Smooth muscle cell (in vitro differentiated cells): ENCODE measurements at regions not wholly inside any gene's neighbourhood (a gene's known extent, or its start where the extent isn't known, plus 50 kb on each side); places are given as distances from the start of the nearest gene placed in this dataset.

ENCODE experiments used
- DNase-seq: peaks from one replicate; lab custom pipeline; 2025; ENCODE audit not compliant: unreplicated experiment; lab: John Stamatoyannopoulos, UW
- H2AFZ ChIP-seq: fragments of 200-600 bp; sonication (generic); 2 replicates; pipeline ENCODE4 v1.6.0; 2016; ENCODE audit warnings: antibody characterized with exemption, low read depth, mild to moderate bottlenecking
- H3F3A ChIP-seq: fragments of 200-600 bp; sonication (generic); 2 replicates; pipeline ENCODE4 v1.6.0; 2017; ENCODE audit warnings: antibody characterized with exemption, low read depth
- H3K27ac ChIP-seq: fragments of 200-600 bp; sonication (generic); 2 replicates; pipeline ENCODE4 v1.5.1; 2016; ENCODE audit warnings: low read depth, mild to moderate bottlenecking
- H3K27me3 ChIP-seq: fragments of 200-600 bp; sonication (generic); 2 replicates; pipeline ENCODE4 v1.6.1; 2016; ENCODE audit warnings: low read depth, mild to moderate bottlenecking
- H3K36me3 ChIP-seq: fragments of 200-600 bp; sonication (generic); 2 replicates; pipeline ENCODE4 v1.5.1; 2016; ENCODE audit warnings: low read depth
- H3K4me1 ChIP-seq: fragments of 200-600 bp; sonication (generic); 2 replicates; pipeline ENCODE4 v1.5.1; 2016; ENCODE audit warnings: low read depth
- H3K4me2 ChIP-seq: fragments of 200-600 bp; sonication (generic); 2 replicates; pipeline ENCODE4 v1.6.0; 2016; ENCODE audit warnings: mild to moderate bottlenecking
- H3K4me3 ChIP-seq: fragments of 200-600 bp; sonication (generic); 2 replicates; pipeline ENCODE4 v1.5.1; 2016; ENCODE audit warnings: mild to moderate bottlenecking
- H3K79me2 ChIP-seq: fragments of 200-600 bp; sonication (generic); 2 replicates; pipeline ENCODE4 v1.6.0; 2016; ENCODE audit warnings: low read depth, mild to moderate bottlenecking
- H3K9ac ChIP-seq: fragments of 200-600 bp; sonication (generic); 2 replicates; pipeline ENCODE4 v1.6.0; 2016; ENCODE audit warnings: low read depth
- H3K9me3 ChIP-seq: fragments of 200-600 bp; sonication (generic); replicated peaks from 2 replicates; pipeline ENCODE4 v1.5.1; 2016; ENCODE audit warnings: low read depth
- H4K20me1 ChIP-seq: fragments of 200-600 bp; sonication (generic); 2 replicates; pipeline ENCODE4 v1.6.0; 2016; ENCODE audit warnings: low read depth
- WGBS: methylation state at CpG from one replicate; pipeline ENCODE4 v1.1.7; 2016; ENCODE audit warnings: low lambda C conversion rate; 5-methylcytosine and 5-hydroxymethylcytosine counted together
- TF ChIP-seq, protein P1 (sequence below): fragments of 200-600 bp; sonication (generic); IDR thresholded peaks from 2 replicates; pipeline ENCODE4 v1.5.1; 2017; ENCODE audit warnings: borderline replicate concordance, mild to moderate bottlenecking, antibody characterized with exemption; ENCODE audit not compliant: insufficient read depth, poor library complexity, severe bottlenecking

DNA sequence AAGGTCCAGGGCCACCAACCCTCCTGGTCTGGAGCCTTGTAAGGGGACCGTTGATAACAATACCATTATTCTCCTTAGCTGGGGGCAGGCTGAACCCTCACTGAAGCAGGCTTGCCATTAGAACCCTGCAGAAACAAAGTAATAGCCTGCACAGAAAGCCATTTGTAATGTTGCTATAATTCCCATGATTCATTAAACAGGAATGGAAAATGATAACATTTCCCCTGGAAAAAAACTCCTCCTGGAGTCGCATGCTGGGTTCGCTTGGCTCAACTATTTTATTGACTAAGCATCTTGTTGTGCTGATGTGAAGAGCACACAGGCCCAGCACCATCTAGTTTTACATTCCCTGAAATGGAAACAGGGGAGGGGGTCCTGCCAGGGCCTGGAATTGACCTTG is 155.6 kb upstream of the CSF3R start:
- Histone ChIP-seq H3K27me3 (peaks cover 13% of the 10 kb centered on the region), H3F3A (no peaks in the 10 kb centered on the region), H3K36me3 (no peaks in the 10 kb centered on the region), H3K4me1 (no peaks in the 10 kb centered on the region), H3K4me3 (no peak overlapping the region), H3K9me3 (no peaks in the 10 kb centered on the region), H3K4me2 (peak overlapping the region; percentile 25), H3K27ac (no peak overlapping the region), H3K79me2 (no peaks in the 10 kb centered on the region), H4K20me1 (no peaks in the 10 kb centered on the region), H2AFZ (no peak overlapping the region), H3K9ac (no peak overlapping the region)
- TF ChIP-seq, protein P1, sequence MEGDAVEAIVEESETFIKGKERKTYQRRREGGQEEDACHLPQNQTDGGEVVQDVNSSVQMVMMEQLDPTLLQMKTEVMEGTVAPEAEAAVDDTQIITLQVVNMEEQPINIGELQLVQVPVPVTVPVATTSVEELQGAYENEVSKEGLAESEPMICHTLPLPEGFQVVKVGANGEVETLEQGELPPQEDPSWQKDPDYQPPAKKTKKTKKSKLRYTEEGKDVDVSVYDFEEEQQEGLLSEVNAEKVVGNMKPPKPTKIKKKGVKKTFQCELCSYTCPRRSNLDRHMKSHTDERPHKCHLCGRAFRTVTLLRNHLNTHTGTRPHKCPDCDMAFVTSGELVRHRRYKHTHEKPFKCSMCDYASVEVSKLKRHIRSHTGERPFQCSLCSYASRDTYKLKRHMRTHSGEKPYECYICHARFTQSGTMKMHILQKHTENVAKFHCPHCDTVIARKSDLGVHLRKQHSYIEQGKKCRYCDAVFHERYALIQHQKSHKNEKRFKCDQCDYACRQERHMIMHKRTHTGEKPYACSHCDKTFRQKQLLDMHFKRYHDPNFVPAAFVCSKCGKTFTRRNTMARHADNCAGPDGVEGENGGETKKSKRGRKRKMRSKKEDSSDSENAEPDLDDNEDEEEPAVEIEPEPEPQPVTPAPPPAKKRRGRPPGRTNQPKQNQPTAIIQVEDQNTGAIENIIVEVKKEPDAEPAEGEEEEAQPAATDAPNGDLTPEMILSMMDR, result no peak
- 53% methylated on average over 3 of the region's 3 CpGs for WGBS
- no peak for DNase-seq

DNA sequence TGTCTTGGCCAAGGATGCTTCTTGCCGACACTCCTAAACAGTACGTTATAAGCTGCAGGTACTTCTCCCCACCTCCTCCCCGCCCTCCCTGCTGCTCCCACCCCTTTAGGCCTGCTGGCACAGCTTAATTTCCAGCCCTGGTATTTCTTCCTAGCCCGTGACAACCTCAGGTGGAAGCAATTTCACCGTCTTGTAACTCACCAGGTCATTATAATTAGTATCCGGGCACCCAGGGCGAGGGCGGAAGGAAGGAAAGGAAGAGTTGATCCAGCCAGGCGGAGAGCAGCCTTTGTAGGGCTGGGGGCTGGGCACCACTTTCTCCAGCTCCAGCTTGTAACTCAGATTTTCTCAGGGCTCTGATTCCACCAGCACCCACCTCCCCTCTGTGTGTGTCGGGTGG is 153.5 kb upstream of the CSF3R start:
- H4K20me1 ChIP-seq, result no peaks in the 10 kb centered on the region
- no peaks in the 10 kb centered on the region for H3K4me1 ChIP-seq
- DNase-seq, result no peak
- H3K4me2 ChIP-seq, result no peak overlapping the region
- peaks cover 22% of the 10 kb centered on the region for H3K27me3 ChIP-seq
- TF ChIP-seq, protein P1, result no peak
- no peak overlapping the region for H3K9ac ChIP-seq
- no peak overlapping the region for H3K27ac ChIP-seq
- H3F3A ChIP-seq, result no peaks in the 10 kb centered on the region
- H3K9me3 ChIP-seq, result no peaks in the 10 kb centered on the region
- H3K4me3 ChIP-seq, result no peak overlapping the region
- H3K79me2 ChIP-seq, result no peaks in the 10 kb centered on the region
- H3K36me3 ChIP-seq, result no peaks in the 10 kb centered on the region
- H2AFZ ChIP-seq, result no peak overlapping the region
- WGBS, result 81% methylated on average over 10 of the region's 10 CpGs

DNA sequence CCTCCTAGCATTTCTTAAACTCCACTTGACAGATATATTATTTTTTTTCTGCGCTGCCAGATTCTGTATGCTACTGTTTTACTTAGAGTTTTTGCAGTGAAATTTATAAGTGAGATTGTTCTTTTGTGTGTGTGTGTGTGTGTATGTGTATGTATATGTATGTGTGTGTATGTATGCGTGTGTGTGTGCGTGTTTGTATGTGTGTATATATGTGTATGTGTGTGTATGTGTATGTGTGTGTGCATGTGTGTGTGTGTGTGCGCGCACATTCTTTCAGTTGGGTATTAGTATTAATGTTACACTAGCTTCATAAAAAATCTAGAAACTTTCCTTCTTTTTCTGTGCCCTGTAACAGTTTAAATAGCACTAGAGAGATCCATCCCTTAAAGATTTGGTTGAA is 152.6 kb upstream of the CSF3R start:
- H3K4me1 ChIP-seq, result no peaks in the 10 kb centered on the region
- H3F3A ChIP-seq, result no peaks in the 10 kb centered on the region
- no peaks in the 10 kb centered on the region for H3K9me3 ChIP-seq
- WGBS, result 93% methylated on average over 3 of the region's 5 CpGs
- H3K27ac ChIP-seq, result no peak overlapping the region
- no peaks in the 10 kb centered on the region for H3K79me2 ChIP-seq
- H2AFZ ChIP-seq, result no peak overlapping the region
- H3K4me2 ChIP-seq, result no peak overlapping the region
- peaks cover 23% of the 10 kb centered on the region for H3K27me3 ChIP-seq
- H3K4me3 ChIP-seq, result no peak overlapping the region
- H4K20me1 ChIP-seq, result no peaks in the 10 kb centered on the region
- TF ChIP-seq, protein P1, result no peak
- H3K36me3 ChIP-seq, result no peaks in the 10 kb centered on the region
- no peak for DNase-seq
- H3K9ac ChIP-seq, result no peak overlapping the region

DNA sequence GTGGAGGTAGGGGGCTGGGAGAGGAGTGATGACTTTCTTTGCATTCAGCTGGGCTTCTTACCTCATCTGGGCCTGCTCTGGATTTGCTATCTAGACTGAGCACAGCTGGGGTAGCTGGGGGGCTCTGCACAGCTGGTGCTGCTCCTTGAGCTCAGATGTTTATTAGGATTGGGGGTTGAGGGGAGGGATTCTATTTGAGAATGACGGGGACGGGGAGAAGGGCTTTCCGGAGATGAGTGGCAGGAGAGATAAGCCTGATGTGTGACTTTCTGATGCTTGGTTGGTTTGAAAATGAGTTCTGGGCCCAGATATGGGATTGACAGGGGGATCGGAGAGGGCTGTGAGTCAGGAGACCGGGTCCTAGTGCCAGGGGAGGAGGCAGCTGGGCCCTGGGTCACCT is 146.1 kb upstream of the CSF3R start:
- TF ChIP-seq, protein P1, result no peak
- no peak for DNase-seq
- Histone ChIP-seq H3K4me1 (no peaks in the 10 kb centered on the region), H3K4me3 (no peak overlapping the region), H3K4me2 (no peak overlapping the region), H3K9me3 (no peaks in the 10 kb centered on the region), H3K27me3 (peaks cover 24% of the 10 kb centered on the region), H3K36me3 (no peaks in the 10 kb centered on the region), H3K79me2 (no peaks in the 10 kb centered on the region), H3K9ac (no peak overlapping the region), H4K20me1 (no peaks in the 10 kb centered on the region), H2AFZ (no peak overlapping the region), H3K27ac (no peak overlapping the region), H3F3A (no peaks in the 10 kb centered on the region)
- 85% methylated on average over 5 of the region's 5 CpGs for WGBS
